ENCODE measurements at regions not wholly inside any gene's neighbourhood (a gene's known extent, or its start where the extent isn't known, plus 50 kb on each side); places are given as distances from the start of the nearest gene placed in this dataset.

- Mint-ChIP-seq H3K36me3 (ENCODE audit: low read depth) (0 out of 2 replicates have a peak, but pooled peaks cover 5% of the 10 kb centered on the region), H3K4me1 (ENCODE audit: low read depth) (no peaks in the 10 kb centered on the region), H3K27me3 (ENCODE audit: insufficient read depth) (peaks cover 4% of the 10 kb centered on the region), H3K9me3 (peaks cover 43% of the 10 kb centered on the region), H3K27ac (no peak overlapping the region), H3K4me3 (no peak overlapping the region)
- no peak for DNase-seq
- TF ChIP-seq CTCF (IDR thresholded peaks at IDR 0.05) = no peak
Measured at GRCh38 chr13:111483621-111483987, 163.2 kb downstream of the TEX29 start.

DNA sequence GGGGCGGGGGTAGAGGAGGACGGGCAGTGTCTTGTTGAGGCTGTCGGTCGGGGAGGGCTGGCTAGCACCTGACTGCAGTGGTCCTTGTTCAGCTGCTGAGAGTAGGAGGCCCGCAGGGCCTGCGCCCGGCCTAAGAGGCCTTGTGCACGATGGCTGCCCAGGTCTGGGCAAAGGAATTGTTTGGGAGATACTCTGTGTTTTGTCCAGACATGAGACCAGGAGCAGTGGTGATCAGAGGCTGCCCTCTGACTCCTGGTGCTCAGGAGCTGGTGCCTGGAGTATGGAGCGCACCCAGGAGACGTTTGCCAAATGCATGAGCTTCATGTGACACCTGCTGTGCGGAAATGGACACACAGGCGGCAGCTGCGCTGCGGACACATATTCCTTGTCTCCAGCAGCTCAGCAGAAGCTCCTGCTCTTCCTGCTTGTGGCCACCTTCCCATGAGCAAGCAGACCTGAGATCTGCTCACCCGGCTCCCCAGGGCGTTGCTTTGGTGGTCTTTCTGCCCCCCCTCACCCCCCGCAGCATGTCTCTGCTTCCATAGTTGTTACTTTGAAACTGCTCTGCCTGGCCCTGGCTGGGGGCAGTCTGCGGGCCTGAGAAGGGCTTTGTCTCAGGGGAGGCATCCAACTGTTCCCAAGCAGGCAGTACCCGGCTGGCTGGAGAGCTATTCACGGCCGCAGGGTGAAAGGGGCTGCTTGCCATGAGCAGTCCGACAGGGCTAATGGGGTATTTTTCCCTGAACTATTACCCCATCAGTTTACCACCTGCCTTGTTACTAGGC is 163.9 kb downstream of the TEX29 start:
- H3K4me3 Mint-ChIP-seq = no peak overlapping the region
- peaks cover under 1% of the 10 kb centered on the region; the same call in 1 of the 2 replicates for H3K27me3 Mint-ChIP-seq (ENCODE audit: insufficient read depth)
- no peak overlapping the region for H3K27ac Mint-ChIP-seq
- H3K9me3 Mint-ChIP-seq = peaks cover 43% of the 10 kb centered on the region
- no peak for TF ChIP-seq CTCF (IDR thresholded peaks at IDR 0.05)
- H3K4me1 Mint-ChIP-seq (ENCODE audit: low read depth) = no peaks in the 10 kb centered on the region
- H3K36me3 Mint-ChIP-seq (ENCODE audit: low read depth) = 0 out of 2 replicates have a peak, but pooled peaks cover 5% of the 10 kb centered on the region
- no peak for DNase-seq

- no peak for DNase-seq
- H3K4me3 Mint-ChIP-seq = no peak overlapping the region
- H3K27me3 Mint-ChIP-seq (ENCODE audit: insufficient read depth) = no peaks in the 10 kb centered on the region
- H3K36me3 Mint-ChIP-seq (ENCODE audit: low read depth) = 0 out of 2 replicates have a peak, but pooled peaks cover 5% of the 10 kb centered on the region
- H3K9me3 Mint-ChIP-seq = peaks cover 43% of the 10 kb centered on the region
- TF ChIP-seq CTCF (IDR thresholded peaks at IDR 0.05) = no peak
- no peaks in the 10 kb centered on the region for H3K4me1 Mint-ChIP-seq (ENCODE audit: low read depth)
- no peak overlapping the region for H3K27ac Mint-ChIP-seq
Measured at GRCh38 chr13:111484959-111485358, 164.5 kb downstream of the TEX29 start.

GRCh38 chr13:111485491-111486250 is 165.2 kb downstream of the TEX29 start:
- H3K27me3 Mint-ChIP-seq (ENCODE audit: insufficient read depth) = no peaks in the 10 kb centered on the region
- no peak overlapping the region for H3K4me3 Mint-ChIP-seq
- H3K27ac Mint-ChIP-seq = no peak overlapping the region
- DNase-seq = no peak
- no peaks in the 10 kb centered on the region for H3K4me1 Mint-ChIP-seq (ENCODE audit: low read depth)
- H3K36me3 Mint-ChIP-seq (ENCODE audit: low read depth) = 0 out of 2 replicates have a peak, but pooled peaks cover 5% of the 10 kb centered on the region
- no peak for TF ChIP-seq CTCF (IDR thresholded peaks at IDR 0.05)
- H3K9me3 Mint-ChIP-seq = peaks cover 43% of the 10 kb centered on the region

- Mint-ChIP-seq H3K27me3 (ENCODE audit: insufficient read depth) (no peaks in the 10 kb centered on the region), H3K9me3 (peaks cover 43% of the 10 kb centered on the region)
- no peak for DNase-seq
Measured at GRCh38 chr13:111486331-111486730, 165.9 kb downstream of the TEX29 start.

More at GRCh38 chr13:111486331-111486730, 165.9 kb downstream of the TEX29 start:
- no peak for TF ChIP-seq CTCF (IDR thresholded peaks at IDR 0.05)
- Mint-ChIP-seq H3K4me1 (ENCODE audit: low read depth) (no peaks in the 10 kb centered on the region), H3K27ac (no peak overlapping the region), H3K36me3 (ENCODE audit: low read depth) (0 out of 2 replicates have a peak, but pooled peaks cover 5% of the 10 kb centered on the region), H3K4me3 (no peak overlapping the region)
